CD14-positive monocyte (primary cell): ENCODE measurements at regions not wholly inside any gene's neighbourhood (a gene's known extent, or its start where the extent isn't known, plus 50 kb on each side); places are given as distances from the start of the nearest gene placed in this dataset.

Experiments used
- DNase-seq, 3 donors: peaks; one replicate each; pipeline ENCODE4 v3.0.0-alpha.2; 2011 to 2022
- H2AFZ ChIP-seq: 2 replicates; pipeline ENCODE4 v1.6.0; 2012; ENCODE audit warnings: mild to moderate bottlenecking, low read depth, low read length, inconsistent platforms; ENCODE audit not compliant: insufficient read depth, poor library complexity, severe bottlenecking
- H3K27ac ChIP-seq, 2 donors: 1 replicate in 1 of 2; 2 replicates in 1 of 2; pipeline ENCODE4 v1.5.1; 2012 to 2013; ENCODE audit warnings: low read length in 2 of 2, control low read depth in 1 of 2, inconsistent platforms in 1 of 2, low read depth in 1 of 2, mild to moderate bottlenecking in 1 of 2
- H3K27me3 ChIP-seq, 2 donors: one replicate each; pipeline versions ENCODE4 v1.6.0 to v1.6.1; 2011 to 2013; ENCODE audit warnings: low read length in 2 of 2; ENCODE audit not compliant: control insufficient read depth in 2 of 2, insufficient read depth in 2 of 2
- H3K36me3 ChIP-seq, 2 donors: replicated peaks in 1 of 2; 1 replicate in 1 of 2; 2 replicates in 1 of 2; pipeline versions ENCODE4 v1.5.1 to v1.6.1; 2012 to 2013; ENCODE audit warnings: low read length in 2 of 2, control low read depth in 1 of 2, inconsistent platforms in 1 of 2, mild to moderate bottlenecking in 1 of 2; ENCODE audit not compliant: insufficient read depth in 2 of 2, control insufficient read depth in 1 of 2
- H3K4me1 ChIP-seq, 2 donors: 1 replicate in 1 of 2; 2 replicates in 1 of 2; pipeline versions ENCODE4 v1.5.1 to v1.6.1; 2012 to 2013; ENCODE audit warnings: low read length in 2 of 2, control low read depth in 1 of 2, inconsistent platforms in 1 of 2, mild to moderate bottlenecking in 1 of 2, moderate library complexity in 1 of 2; ENCODE audit not compliant: insufficient read depth in 2 of 2, control insufficient read depth in 1 of 2
- H3K4me2 ChIP-seq: replicated peaks from 2 replicates; pipeline ENCODE3; 2012; ENCODE audit warnings: low read length, moderate library complexity, mild to moderate bottlenecking; ENCODE audit not compliant: poor library complexity, severe bottlenecking; ENCODE audit errors: extremely low read depth
- H3K4me3 ChIP-seq, 3 experiments: fragments of 200-600 bp in 1 of 3; sonication (generic) in 1 of 3; replicated peaks in 1 of 3; 1 replicate in 2 of 3; 2 replicates in 1 of 3; pipeline ENCODE4 v1.5.1; 2011 to 2013; ENCODE audit warnings: low read length in 3 of 3, mild to moderate bottlenecking in 3 of 3, control low read depth in 2 of 3, low read depth in 2 of 3, inconsistent platforms in 1 of 3, moderate library complexity in 1 of 3
- H3K79me2 ChIP-seq: 2 replicates; pipeline ENCODE4 v1.6.0; 2012; ENCODE audit warnings: mild to moderate bottlenecking, control low read depth, inconsistent platforms, low read length, moderate library complexity; ENCODE audit not compliant: insufficient read depth
- H3K9ac ChIP-seq: 2 replicates; pipeline ENCODE4 v1.6.0; 2017; ENCODE audit warnings: low read length, mild to moderate bottlenecking; ENCODE audit not compliant: insufficient read depth, poor library complexity, severe bottlenecking
- H3K9me3 ChIP-seq, 2 donors: replicated peaks in 1 of 2; 1 replicate in 1 of 2; 2 replicates in 1 of 2; pipeline versions ENCODE4 v1.5.1 to v1.6.1; 2012 to 2013; ENCODE audit warnings: low read length in 2 of 2, control low read depth in 1 of 2; ENCODE audit not compliant: control insufficient read depth in 1 of 2, insufficient read depth in 1 of 2
- H4K20me1 ChIP-seq: 2 replicates; pipeline ENCODE4 v1.6.0; 2012; ENCODE audit warnings: mild to moderate bottlenecking, low read length, control low read depth, moderate library complexity; ENCODE audit not compliant: insufficient read depth
- H3K27ac Mint-ChIP-seq, 7 donors: one replicate each; pipeline ENCODE4 v1.8.0; 2020; ENCODE audit warnings: mild to moderate bottlenecking in 7 of 7, mixed read lengths in 7 of 7, moderate library complexity in 6 of 7, inconsistent platforms in 2 of 7
- H3K27me3 Mint-ChIP-seq, 3 donors: one replicate each; pipeline ENCODE4 v1.8.0; 2021 to 2022; ENCODE audit warnings: low read depth in 3 of 3, mild to moderate bottlenecking in 3 of 3, mixed read lengths in 3 of 3, moderate library complexity in 3 of 3, inconsistent platforms in 1 of 3
- H3K36me3 Mint-ChIP-seq, 2 donors: one replicate each; pipeline ENCODE4 v1.8.0; 2020; ENCODE audit warnings: mixed read lengths in 2 of 2, inconsistent platforms in 1 of 2, mild to moderate bottlenecking in 1 of 2
- H3K4me1 Mint-ChIP-seq: one replicate; pipeline ENCODE4 v1.8.0; 2020; ENCODE audit warnings: mild to moderate bottlenecking, mixed read lengths
- H3K4me3 Mint-ChIP-seq, 2 donors: one replicate each; pipeline ENCODE4 v1.8.0; 2020; ENCODE audit warnings: mild to moderate bottlenecking in 2 of 2, mixed read lengths in 2 of 2, moderate library complexity in 1 of 2
- H3K9me3 Mint-ChIP-seq, 7 donors: one replicate each; pipeline ENCODE4 v1.8.0; 2020 to 2022; ENCODE audit warnings: mixed read lengths in 7 of 7, mild to moderate bottlenecking in 6 of 7, moderate library complexity in 6 of 7, inconsistent platforms in 2 of 7
- CTCF ChIP-seq: fragments of 200-600 bp; IDR thresholded peaks from one replicate; pipeline ENCODE4 v1.8.0; 2022; ENCODE audit warnings: antibody characterized with exemption, mild to moderate bottlenecking
- WGBS: methylation state at CpG from one replicate; pipeline ENCODE4 v1.1.5; 2013; ENCODE audit warnings: missing lambda C conversion rate; ENCODE audit not compliant: insufficient coverage; 5-methylcytosine and 5-hydroxymethylcytosine counted together
- intact Hi-C, 2 donors: fragments of 100-400 bp; cut with micrococcal nuclease; formaldehyde crosslinking; loops; one replicate each; pipeline versions ENCODE4 v1.15.0 to v1.15.1; 2023

GRCh38 chr9:107086460-107086859, 196.6 kb upstream of the RAD23B start:
- Histone ChIP-seq H3K9me3 (no peaks in the 10 kb centered on the region), H3K27me3 (no peaks in the 10 kb centered on the region), H3K79me2 (no peaks in the 10 kb centered on the region), H3K4me1 (no peaks in the 10 kb centered on the region), H3K27ac (no peak overlapping the region), H3K9ac (no peak overlapping the region), H2AFZ (no peak overlapping the region), H4K20me1 (no peaks in the 10 kb centered on the region), H3K36me3 (no peaks in the 10 kb centered on the region), H3K4me3 (no peak overlapping the region), H3K4me2 (no peak overlapping the region)
- Mint-ChIP-seq H3K36me3 (no peaks in the 10 kb centered on the region), H3K27ac (no peak overlapping the region), H3K4me3 (no peak overlapping the region), H3K4me1 (no peaks in the 10 kb centered on the region), H3K27me3 (peaks cover 0 to under 1% (median 0%) of the 10 kb centered on the region in 3 donors), H3K9me3 (peaks cover 0 to 2% (median 0%) of the 10 kb centered on the region in 7 donors)
- no peak for DNase-seq
- WGBS = 56% methylated on average over 2 of the region's 2 CpGs
- no peak for TF ChIP-seq CTCF
- intact Hi-C loops = no loop called here

GRCh38 chr9:107087222-107087621, 195.9 kb upstream of the RAD23B start:
- Mint-ChIP-seq H3K27me3 (peaks cover 0 to 1% (median 0%) of the 10 kb centered on the region in 3 donors), H3K4me3 (no peak overlapping the region), H3K27ac (peak overlapping the region in 1 of 7 donors; percentile 17), H3K9me3 (peaks cover 0 to 2% (median 0%) of the 10 kb centered on the region in 7 donors), H3K4me1 (no peaks in the 10 kb centered on the region), H3K36me3 (no peaks in the 10 kb centered on the region)
- no peak overlapping the region for H3K9ac ChIP-seq
- no peaks in the 10 kb centered on the region for H3K79me2 ChIP-seq
- no peak overlapping the region for H2AFZ ChIP-seq
- WGBS = 93% methylated on average over 2 of the region's 3 CpGs
- no peak overlapping the region for H3K27ac ChIP-seq
- no peaks in the 10 kb centered on the region for H3K9me3 ChIP-seq
- H3K36me3 ChIP-seq = no peaks in the 10 kb centered on the region
- no peak overlapping the region for H3K4me2 ChIP-seq
- DNase-seq = no peak
- no peak for TF ChIP-seq CTCF
- intact Hi-C loops = no loop called here
- H3K4me3 ChIP-seq = no peak overlapping the region
- H3K4me1 ChIP-seq = no peaks in the 10 kb centered on the region
- H4K20me1 ChIP-seq = no peaks in the 10 kb centered on the region
- H3K27me3 ChIP-seq = no peaks in the 10 kb centered on the region
